ENCODE measurements at regions not wholly inside any gene's neighbourhood (a gene's known extent, or its start where the extent isn't known, plus 50 kb on each side); places are given as distances from the start of the nearest gene placed in this dataset.
"Not testable (repeated sequence)": the region's sequence is repeated elsewhere in the genome, so short reads cannot be mapped to it uniquely, and the experiment has no call there.

- no peak for DNase-seq
Measured at GRCh38 chr10:56096226-56096517, 264.9 kb downstream of the ZWINT start.

GRCh38 chr10:56095506-56096225 lies 265.4 kb downstream of the ZWINT start:
- no peak for DNase-seq

GRCh38 chr10:56093645-56094044 lies 267.4 kb downstream of the ZWINT start:
- not testable (repeated sequence) for DNase-seq

GRCh38 chr10:56091872-56092271 lies 269.2 kb downstream of the ZWINT start:
- DNase-seq = no peak

GRCh38 chr10:56090914-56091540 lies 270.0 kb downstream of the ZWINT start:
- DNase-seq = no peak

- no peak for DNase-seq
Measured at GRCh38 chr10:56085406-56086122, 275.5 kb downstream of the ZWINT start.

- no peak for DNase-seq
Measured at GRCh38 chr10:56082169-56082568, 278.9 kb downstream of the ZWINT start.

GRCh38 chr10:56068473-56069263 lies 292.4 kb downstream of the ZWINT start:
- no peak for DNase-seq

GRCh38 chr10:56068040-56068439 lies 293.0 kb downstream of the ZWINT start:
- DNase-seq = no peak

- DNase-seq = no peak
Measured at GRCh38 chr10:56063642-56064041, 297.4 kb downstream of the ZWINT start.

GRCh38 chr10:56057860-56058259 lies 303.2 kb downstream of the ZWINT start:
- no peak for DNase-seq

GRCh38 chr10:56035489-56035888 lies 325.6 kb downstream of the ZWINT start:
- no peak for DNase-seq

- DNase-seq = no peak
Measured at GRCh38 chr10:56028298-56029132, 332.5 kb downstream of the ZWINT start.

GRCh38 chr10:56012101-56012500 lies 349.0 kb downstream of the ZWINT start:
- DNase-seq = no peak

- no peak for DNase-seq
Measured at GRCh38 chr10:56003555-56003954, 357.5 kb downstream of the ZWINT start.

- DNase-seq = no peak
Measured at GRCh38 chr10:55989188-55989587, 371.9 kb downstream of the ZWINT start.

- DNase-seq = no peak
Measured at GRCh38 chr10:55979203-55979602, 381.9 kb downstream of the ZWINT start.

GRCh38 chr10:55966101-55966500 lies 395.0 kb downstream of the ZWINT start:
- no peak for DNase-seq

- no peak for DNase-seq
Measured at GRCh38 chr10:55943403-55943802, 417.7 kb downstream of the ZWINT start.

- no peak for DNase-seq
Measured at GRCh38 chr10:55929291-55929690, 431.8 kb downstream of the ZWINT start.

- DNase-seq = not testable (repeated sequence)
Measured at GRCh38 chr10:55899472-55900147, 461.4 kb downstream of the ZWINT start.

GRCh38 chr10:55897490-55897921 lies 463.6 kb downstream of the ZWINT start:
- DNase-seq = no peak

Data from NCI-H526 treated with DMSO at 0.1 percent for 48 hours (cell line).